WTC11 (cell line): ENCODE measurements at regions not wholly inside any gene's neighbourhood (a gene's known extent, or its start where the extent isn't known, plus 50 kb on each side); places are given as distances from the start of the nearest gene placed in this dataset.

Experiments
- AFF4 ChIP-seq: sonication (generic); formaldehyde crosslinking; IDR thresholded peaks from 2 replicates; pipeline ENCODE4 v1.8.1; 2023; ENCODE audit warnings: mild to moderate bottlenecking, missing genetic modification reagents, borderline replicate concordance
- ATF1 ChIP-seq: sonication (generic); formaldehyde crosslinking; IDR thresholded peaks from 2 replicates; pipeline ENCODE4 v1.8.1; 2023; ENCODE audit warnings: mild to moderate bottlenecking, moderate library complexity, missing genetic modification reagents
- CTCF ChIP-seq: fragments of 200-600 bp; IDR thresholded peaks from 2 replicates; pipeline ENCODE4 v1.8.0; 2022; ENCODE audit warnings: antibody characterized with exemption
- EMX1 ChIP-seq: fragments of 250-450 bp; sonication (Bioruptor Pico); IDR thresholded peaks from 2 replicates; pipeline ENCODE4 v1.8.0; 2021; ENCODE audit warnings: mild to moderate bottlenecking
- GABPB1 ChIP-seq: sonication (generic); formaldehyde crosslinking; IDR thresholded peaks from 2 replicates; pipeline ENCODE4 v1.8.1; 2023; ENCODE audit warnings: mild to moderate bottlenecking, missing genetic modification reagents
- GTF2I ChIP-seq: fragments of 250-450 bp; sonication (Bioruptor Pico); conservative IDR thresholded peaks from 2 replicates; pipeline ENCODE4 v1.4.0; 2021; ENCODE audit warnings: mild to moderate bottlenecking
- JAZF1 ChIP-seq: fragments of 250-450 bp; sonication (Bioruptor Pico); IDR thresholded peaks from 2 replicates; pipeline ENCODE4 v1.9.0; 2021; ENCODE audit warnings: moderate library complexity, mild to moderate bottlenecking, inconsistent platforms
- KAT7 ChIP-seq: sonication (generic); formaldehyde crosslinking; IDR thresholded peaks from 2 replicates; pipeline ENCODE4 v1.8.1; 2023; ENCODE audit warnings: missing genetic modification reagents, mild to moderate bottlenecking, borderline replicate concordance
- NR2C2 ChIP-seq: sonication (generic); formaldehyde crosslinking; IDR thresholded peaks from 2 replicates; pipeline ENCODE4 v1.8.0; 2022; ENCODE audit warnings: mild to moderate bottlenecking, missing genetic modification reagents
- SP1 ChIP-seq: sonication (generic); formaldehyde crosslinking; conservative IDR thresholded peaks from 2 replicates; pipeline ENCODE4 v1.8.1; 2022; ENCODE audit warnings: missing genetic modification reagents
- ZBTB21 ChIP-seq: sonication (generic); formaldehyde crosslinking; IDR thresholded peaks from 2 replicates; pipeline ENCODE4 v1.8.1; 2023; ENCODE audit warnings: mild to moderate bottlenecking, missing genetic modification reagents, borderline replicate concordance
- ZNF281 ChIP-seq: sonication (generic); formaldehyde crosslinking; IDR thresholded peaks from 2 replicates; pipeline ENCODE4 v1.8.0; 2023; ENCODE audit warnings: mild to moderate bottlenecking, missing genetic modification reagents

GRCh38 chr5:153361735-153362409 lies 128.6 kb upstream of the GRIA1 start:
- TF ChIP-seq CTCF (no peak), ZNF281 (CRISPR knock-in tag) (no peak), GTF2I (no peak), SP1 (CRISPR knock-in tag) (no peak), KAT7 (CRISPR knock-in tag) (no peak), AFF4 (no peak), NR2C2 (no peak), ATF1 (CRISPR knock-in tag) (no peak), GABPB1 (no peak), ZBTB21 (CRISPR knock-in tag) (no peak), EMX1 (CRISPR knock-in tag) (no peak), JAZF1 (CRISPR knock-in tag) (no peak)
